ENCODE measurements at regions not wholly inside any gene's neighbourhood (a gene's known extent, or its start where the extent isn't known, plus 50 kb on each side); places are given as distances from the start of the nearest gene placed in this dataset.

DNA sequence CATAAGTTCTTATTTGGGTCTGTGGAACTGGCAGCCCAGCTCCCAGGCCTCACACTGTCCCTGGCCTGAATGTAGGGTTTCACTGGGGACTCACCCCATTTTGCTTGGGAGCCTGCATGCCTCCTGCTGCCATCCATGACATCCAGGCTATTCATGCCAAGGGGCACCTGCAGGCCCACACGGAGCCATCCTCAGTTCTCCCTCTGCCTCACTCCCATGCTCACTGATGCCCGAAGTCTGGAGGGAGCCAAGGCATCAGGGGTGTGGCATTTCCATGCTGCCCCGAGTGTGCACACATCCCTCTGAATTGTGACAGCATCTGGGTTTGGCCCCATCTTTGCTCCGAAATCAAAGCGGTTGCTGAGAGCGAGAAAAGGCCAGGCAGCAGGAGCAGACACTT, 67.4 kb upstream of the ZNF804A start:
- Histone ChIP-seq H2AFZ (ENCODE audit: low read length) (no peak overlapping the region), H3K79me2 (ENCODE audit: low read length) (no peaks in the 10 kb centered on the region), H3K27ac (ENCODE audit: low read length) (no peak overlapping the region), H3K4me2 (ENCODE audit: low read length) (no peak overlapping the region), H3K4me1 (ENCODE audit: insufficient read depth, low read length) (no peaks in the 10 kb centered on the region), H3F3A (ENCODE audit: low read length, unreplicated experiment) (no peaks in the 10 kb centered on the region), H3K9me3 (ENCODE audit: low read length) (peaks cover 9% of the 10 kb centered on the region; the same call in 1 of the 2 replicates), H3K27me3 (ENCODE audit: low read length) (no peaks in the 10 kb centered on the region), H3K9me2 (replicated peaks; ENCODE audit: low read length) (no peaks in the 10 kb centered on the region), H3K36me3 (ENCODE audit: low read depth, low read length) (no peaks in the 10 kb centered on the region; the same call in 1 of the 2 replicates), H3K9ac (ENCODE audit: low read length) (no peak overlapping the region), H4K20me1 (ENCODE audit: low read length) (no peaks in the 10 kb centered on the region), H3K4me3 (ENCODE audit: low read length) (no peak overlapping the region)
- no TSS peak for BruUV-seq (replicated peaks)
- ATAC-seq: no peak
- POLR2A ChIA-PET (ENCODE audit: unreplicated experiment): no interaction called here
- DNase-seq: no peak
- intact Hi-C loops (cut with micrococcal nuclease): no loop called here
- CTCF ChIA-PET: no interaction called here
- no peak for TF ChIP-seq CTCF (conservative IDR thresholded peaks at IDR 0.05; ENCODE audit: low read depth, low read length)

- Histone ChIP-seq H4K20me1 (ENCODE audit: low read length) (no peaks in the 10 kb centered on the region), H3K27me3 (ENCODE audit: low read length) (no peaks in the 10 kb centered on the region), H3K36me3 (ENCODE audit: low read depth, low read length) (no peaks in the 10 kb centered on the region; the same call in 1 of the 2 replicates), H2AFZ (ENCODE audit: low read length) (no peak overlapping the region), H3F3A (ENCODE audit: low read length, unreplicated experiment) (no peaks in the 10 kb centered on the region), H3K4me2 (ENCODE audit: low read length) (no peak overlapping the region), H3K79me2 (ENCODE audit: low read length) (no peaks in the 10 kb centered on the region), H3K4me1 (ENCODE audit: insufficient read depth, low read length) (no peaks in the 10 kb centered on the region), H3K9me2 (replicated peaks; ENCODE audit: low read length) (no peaks in the 10 kb centered on the region), H3K4me3 (ENCODE audit: low read length) (no peak overlapping the region), H3K9me3 (ENCODE audit: low read length) (peaks cover 9% of the 10 kb centered on the region; the same call in 1 of the 2 replicates), H3K27ac (ENCODE audit: low read length) (no peak overlapping the region), H3K9ac (ENCODE audit: low read length) (no peak overlapping the region)
- CTCF ChIA-PET: no interaction called here
- POLR2A ChIA-PET (ENCODE audit: unreplicated experiment): no interaction called here
- DNase-seq (no peak), ATAC-seq (no peak)
- TF ChIP-seq CTCF (conservative IDR thresholded peaks at IDR 0.05; ENCODE audit: low read depth, low read length) (no peak), EZH2 (IDR thresholded peaks at IDR 0.05; ENCODE audit: low read length, unreplicated experiment) (no peak), EZH2phosphoT487 (IDR thresholded peaks at IDR 0.05; ENCODE audit: borderline replicate concordance, low read length) (no peak)
- no TSS peak for BruUV-seq (replicated peaks)
- intact Hi-C loops (cut with micrococcal nuclease): no loop called here
These were observed 65.8 kb upstream of the ZNF804A start for GRCh38 chr2:184532551-184532950.

GRCh38 chr2:184534986-184535385, 63.3 kb upstream of the ZNF804A start:
- H3K4me2 ChIP-seq (ENCODE audit: low read length): no peak overlapping the region
- intact Hi-C loops (cut with micrococcal nuclease): no loop called here
- H3K9me2 ChIP-seq (replicated peaks; ENCODE audit: low read length): no peaks in the 10 kb centered on the region
- no peaks in the 10 kb centered on the region for H3F3A ChIP-seq (ENCODE audit: low read length, unreplicated experiment)
- H3K9ac ChIP-seq (ENCODE audit: low read length): no peak overlapping the region
- no peaks in the 10 kb centered on the region for H3K9me3 ChIP-seq (ENCODE audit: low read length)
- H3K4me3 ChIP-seq (ENCODE audit: low read length): no peak overlapping the region
- DNase-seq (no peak), ATAC-seq (no peak)
- ChIA-PET CTCF (no interaction called here), POLR2A (ENCODE audit: unreplicated experiment) (no interaction called here)
- no TSS peak for BruUV-seq (replicated peaks)
- no peak overlapping the region for H3K27ac ChIP-seq (ENCODE audit: low read length)
- no peaks in the 10 kb centered on the region for H3K27me3 ChIP-seq (ENCODE audit: low read length)
- H2AFZ ChIP-seq (ENCODE audit: low read length): no peak overlapping the region
- no peaks in the 10 kb centered on the region for H3K36me3 ChIP-seq (ENCODE audit: low read depth, low read length)
- no peak for TF ChIP-seq CTCF (conservative IDR thresholded peaks at IDR 0.05; ENCODE audit: low read depth, low read length)
- H3K79me2 ChIP-seq (ENCODE audit: low read length): no peaks in the 10 kb centered on the region
- no peaks in the 10 kb centered on the region for H4K20me1 ChIP-seq (ENCODE audit: low read length)
- no peaks in the 10 kb centered on the region for H3K4me1 ChIP-seq (ENCODE audit: insufficient read depth, low read length)
